ENCODE measurements at regions not wholly inside any gene's neighbourhood (a gene's known extent, or its start where the extent isn't known, plus 50 kb on each side); places are given as distances from the start of the nearest gene placed in this dataset.
A peak's percentile ranks its signal among the peaks of the same experiment; 100 is the strongest.

DNA sequence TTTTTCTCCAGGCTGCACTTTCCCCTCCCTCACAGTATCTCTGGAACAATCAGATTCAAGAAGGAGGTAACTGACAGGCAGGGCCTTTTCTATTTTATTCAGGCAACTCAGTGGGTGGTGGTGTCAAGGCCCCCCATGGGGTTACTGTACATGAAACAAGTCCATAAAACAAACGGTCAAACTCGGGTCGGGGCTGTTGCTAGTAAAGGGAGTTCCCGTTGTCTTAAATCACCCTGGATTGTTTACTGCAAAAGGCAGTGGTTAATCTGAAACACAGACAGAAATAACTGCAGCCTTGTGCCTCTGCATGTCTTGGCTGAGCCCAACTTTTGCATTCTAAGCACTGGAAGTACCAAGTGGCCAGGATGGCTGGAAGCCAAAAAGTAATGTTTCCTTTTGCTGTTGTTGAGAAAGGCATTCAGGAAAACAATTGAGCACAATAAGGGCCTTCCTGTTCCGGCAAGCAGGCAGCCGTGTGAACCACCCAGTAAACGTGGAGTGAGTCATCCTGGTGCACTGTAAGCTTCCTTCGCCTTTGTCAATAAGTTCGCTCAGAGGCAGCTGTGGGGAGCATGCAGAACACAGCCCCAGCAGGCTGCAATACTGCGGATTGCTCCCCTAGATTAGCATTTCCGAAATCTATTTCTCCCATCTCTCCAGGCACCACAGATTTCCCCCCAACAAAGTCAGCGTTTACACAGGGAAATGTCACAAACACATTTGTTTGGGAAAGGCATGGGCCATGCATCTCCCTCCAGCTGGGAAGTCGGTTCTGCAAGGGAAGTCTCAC is 149.6 kb downstream of the IRS1 start (continued):
- TF ChIP-seq, protein P1, sequence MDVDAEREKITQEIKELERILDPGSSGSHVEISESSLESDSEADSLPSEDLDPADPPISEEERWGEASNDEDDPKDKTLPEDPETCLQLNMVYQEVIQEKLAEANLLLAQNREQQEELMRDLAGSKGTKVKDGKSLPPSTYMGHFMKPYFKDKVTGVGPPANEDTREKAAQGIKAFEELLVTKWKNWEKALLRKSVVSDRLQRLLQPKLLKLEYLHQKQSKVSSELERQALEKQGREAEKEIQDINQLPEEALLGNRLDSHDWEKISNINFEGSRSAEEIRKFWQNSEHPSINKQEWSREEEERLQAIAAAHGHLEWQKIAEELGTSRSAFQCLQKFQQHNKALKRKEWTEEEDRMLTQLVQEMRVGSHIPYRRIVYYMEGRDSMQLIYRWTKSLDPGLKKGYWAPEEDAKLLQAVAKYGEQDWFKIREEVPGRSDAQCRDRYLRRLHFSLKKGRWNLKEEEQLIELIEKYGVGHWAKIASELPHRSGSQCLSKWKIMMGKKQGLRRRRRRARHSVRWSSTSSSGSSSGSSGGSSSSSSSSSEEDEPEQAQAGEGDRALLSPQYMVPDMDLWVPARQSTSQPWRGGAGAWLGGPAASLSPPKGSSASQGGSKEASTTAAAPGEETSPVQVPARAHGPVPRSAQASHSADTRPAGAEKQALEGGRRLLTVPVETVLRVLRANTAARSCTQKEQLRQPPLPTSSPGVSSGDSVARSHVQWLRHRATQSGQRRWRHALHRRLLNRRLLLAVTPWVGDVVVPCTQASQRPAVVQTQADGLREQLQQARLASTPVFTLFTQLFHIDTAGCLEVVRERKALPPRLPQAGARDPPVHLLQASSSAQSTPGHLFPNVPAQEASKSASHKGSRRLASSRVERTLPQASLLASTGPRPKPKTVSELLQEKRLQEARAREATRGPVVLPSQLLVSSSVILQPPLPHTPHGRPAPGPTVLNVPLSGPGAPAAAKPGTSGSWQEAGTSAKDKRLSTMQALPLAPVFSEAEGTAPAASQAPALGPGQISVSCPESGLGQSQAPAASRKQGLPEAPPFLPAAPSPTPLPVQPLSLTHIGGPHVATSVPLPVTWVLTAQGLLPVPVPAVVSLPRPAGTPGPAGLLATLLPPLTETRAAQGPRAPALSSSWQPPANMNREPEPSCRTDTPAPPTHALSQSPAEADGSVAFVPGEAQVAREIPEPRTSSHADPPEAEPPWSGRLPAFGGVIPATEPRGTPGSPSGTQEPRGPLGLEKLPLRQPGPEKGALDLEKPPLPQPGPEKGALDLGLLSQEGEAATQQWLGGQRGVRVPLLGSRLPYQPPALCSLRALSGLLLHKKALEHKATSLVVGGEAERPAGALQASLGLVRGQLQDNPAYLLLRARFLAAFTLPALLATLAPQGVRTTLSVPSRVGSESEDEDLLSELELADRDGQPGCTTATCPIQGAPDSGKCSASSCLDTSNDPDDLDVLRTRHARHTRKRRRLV (CRISPR knock-in tag; IDR thresholded peaks at IDR 0.05), result no peak
- peak; percentile 75 for TF ChIP-seq THAP11 (CRISPR knock-in tag; IDR thresholded peaks at IDR 0.05)
- peak; percentile 51; the same call in 1 of the 2 replicates for TF ChIP-seq ZNF776 (CRISPR knock-in tag; IDR thresholded peaks at IDR 0.05)
- no peak for TF ChIP-seq ZNF75D (CRISPR knock-in tag; IDR thresholded peaks at IDR 0.05; ENCODE audit: borderline replicate concordance)
- no peak for TF ChIP-seq STAT5B (CRISPR knock-in tag; IDR thresholded peaks at IDR 0.05)
- no peak for TF ChIP-seq MBD4 (IDR thresholded peaks at IDR 0.05; ENCODE audit: borderline replicate concordance, low read length)
- TF ChIP-seq, protein P2, sequence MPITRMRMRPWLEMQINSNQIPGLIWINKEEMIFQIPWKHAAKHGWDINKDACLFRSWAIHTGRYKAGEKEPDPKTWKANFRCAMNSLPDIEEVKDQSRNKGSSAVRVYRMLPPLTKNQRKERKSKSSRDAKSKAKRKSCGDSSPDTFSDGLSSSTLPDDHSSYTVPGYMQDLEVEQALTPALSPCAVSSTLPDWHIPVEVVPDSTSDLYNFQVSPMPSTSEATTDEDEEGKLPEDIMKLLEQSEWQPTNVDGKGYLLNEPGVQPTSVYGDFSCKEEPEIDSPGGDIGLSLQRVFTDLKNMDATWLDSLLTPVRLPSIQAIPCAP (CRISPR knock-in tag; IDR thresholded peaks at IDR 0.05; ENCODE audit: low read depth), result peak; percentile 66; the same call in 1 of the 2 replicates
- TF ChIP-seq ADNP (CRISPR knock-in tag; IDR thresholded peaks at IDR 0.05), result no peak
- 0 out of 2 replicates have a peak, but pooled peaks have one; percentile 47 for TF ChIP-seq IRX3 (CRISPR knock-in tag; IDR thresholded peaks at IDR 0.05; ENCODE audit: borderline replicate concordance, low read depth)
- TF ChIP-seq HMG20B (CRISPR knock-in tag; conservative IDR thresholded peaks at IDR 0.05), result no peak; the same call in 1 of the 2 replicates
- TF ChIP-seq PHB2 (IDR thresholded peaks at IDR 0.05; ENCODE audit: partially characterized antibody), result no peak
- no peak for TF ChIP-seq CHCHD3 (CRISPR knock-in tag; IDR thresholded peaks at IDR 0.05)
- no peak for TF ChIP-seq TMF1 (CRISPR knock-in tag; IDR thresholded peaks at IDR 0.05; ENCODE audit: low read depth)
- TF ChIP-seq ARID4A (CRISPR knock-in tag; IDR thresholded peaks at IDR 0.05; ENCODE audit: borderline replicate concordance), result no peak; the same call in 1 of the 2 replicates
- peak; percentile 56 for TF ChIP-seq UBTF (CRISPR knock-in tag; IDR thresholded peaks at IDR 0.05)
- no peak for TF ChIP-seq ZNF260 (CRISPR knock-in tag; IDR thresholded peaks at IDR 0.05; ENCODE audit: borderline replicate concordance, low read depth)
- TF ChIP-seq ZNF672 (CRISPR knock-in tag; IDR thresholded peaks at IDR 0.05), result no peak
